GM12878 (cell line): ENCODE measurements at regions not wholly inside any gene's neighbourhood (a gene's known extent, or its start where the extent isn't known, plus 50 kb on each side); places are given as distances from the start of the nearest gene placed in this dataset.

ENCODE experiments used
- ATAC-seq: fragments of 200-7000 bp; cut with Tn5 transposase; 3 replicates; pipeline ENCODE4 v1.9.1; 2020; ENCODE audit warnings: mild to moderate bottlenecking, moderate library complexity
- BruUV-seq: library from RNA; stranded (reverse); fragments of 400-500 nt; replicated peaks from 2 replicates; lab custom pipeline; 2021; lab: Mats Ljungman, UMichigan
- CTCF ChIA-PET: fragments of 300-600 bp; sonication (Branson Sonifier 250); formaldehyde crosslinking; extraction: SDS; loops from one replicate; lab custom pipeline; 2021; ENCODE audit warnings: inconsistent platforms; lab: Yijun Ruan, JAX
- POLR2A ChIA-PET: fragments of 350-600 bp; formaldehyde crosslinking; extraction: SDS; loops from one replicate; lab custom pipeline; 2021; ENCODE audit warnings: inconsistent platforms; lab: Charles Lee
- RAD21 ChIA-PET: fragments of 300-600 bp; sonication (Branson Sonifier 250); formaldehyde crosslinking; loops from one replicate; lab custom pipeline; 2023; ENCODE audit warnings: antibody characterized with exemption; ENCODE audit not compliant: unreplicated experiment; lab: Charles Lee
- SMC1A ChIA-PET: fragments of 300-600 bp; sonication (Branson Sonifier 250); formaldehyde crosslinking; loops from one replicate; lab custom pipeline; 2023; ENCODE audit not compliant: unreplicated experiment, uncharacterized antibody; lab: Charles Lee
- DNase-seq: peaks from one replicate; pipeline ENCODE4 v3.0.0-alpha.2; 2011; ENCODE audit warnings: low read depth, low spot score
- FAIRE-seq: peaks from 3 replicates; lab custom pipeline; 2011; peaks lifted over from hg19 to GRCh38; lab: Jason Lieb, UNC
- H2AFZ ChIP-seq: 2 replicates; pipeline ENCODE4 v1.6.0; 2011; ENCODE audit warnings: low read depth, low read length, control low read depth; ENCODE audit not compliant: control insufficient read depth
- H3K27ac ChIP-seq: 2 replicates; pipeline ENCODE4 v1.5.1; 2011; ENCODE audit warnings: control low read depth; ENCODE audit not compliant: control insufficient read depth, insufficient read depth
- H3K27me3 ChIP-seq, 2 experiments: replicated peaks in 1 of 2; 2 replicates each; pipeline versions ENCODE4 v1.6.0 to v1.6.1; 2011; ENCODE audit warnings: low read length in 1 of 2; ENCODE audit not compliant: control insufficient read depth in 2 of 2, insufficient read depth in 2 of 2
- H3K36me3 ChIP-seq, 2 experiments: 2 replicates each; pipeline ENCODE4 v1.5.1; 2011; ENCODE audit warnings: low read length in 1 of 2; ENCODE audit not compliant: control insufficient read depth in 2 of 2, insufficient read depth in 2 of 2
- H3K4me1 ChIP-seq: 2 replicates; pipeline ENCODE4 v1.6.1; 2011; ENCODE audit warnings: mild to moderate bottlenecking, low read length, moderate library complexity, mixed read lengths; ENCODE audit not compliant: control insufficient read depth, insufficient read depth
- H3K4me2 ChIP-seq: 2 replicates; pipeline ENCODE4 v1.6.0; 2011; ENCODE audit warnings: control low read depth; ENCODE audit not compliant: control insufficient read depth, insufficient read depth
- H3K4me3 ChIP-seq: fragments of 200-600 bp; sonication (generic); 2 replicates; pipeline ENCODE4 v1.5.1; 2016
- H3K79me2 ChIP-seq: 2 replicates; pipeline ENCODE4 v1.6.0; 2011; ENCODE audit warnings: low read length; ENCODE audit not compliant: control insufficient read depth, insufficient read depth
- H3K9ac ChIP-seq: 2 replicates; pipeline ENCODE4 v1.8.0; 2011; ENCODE audit warnings: low read length, control low read depth, mixed read lengths; ENCODE audit not compliant: control insufficient read depth, insufficient read depth
- H3K9me3 ChIP-seq: replicated peaks from 3 replicates; pipeline ENCODE4 v1.5.1; 2011; ENCODE audit warnings: mild to moderate bottlenecking, low read length; ENCODE audit not compliant: control insufficient read depth, insufficient read depth
- H4K20me1 ChIP-seq: 2 replicates; pipeline ENCODE4 v1.6.0; 2011; ENCODE audit not compliant: control insufficient read depth, insufficient read depth
- ATF2 ChIP-seq: IDR thresholded peaks from 2 replicates; pipeline ENCODE4 v1.6.1; 2012; ENCODE audit warnings: low read length, inconsistent platforms
- ATF3 ChIP-seq: IDR thresholded peaks from 2 replicates; pipeline ENCODE4 v1.6.1; 2011; ENCODE audit warnings: low read depth, mild to moderate bottlenecking, low read length, moderate library complexity, borderline replicate concordance; ENCODE audit errors: extremely low read depth
- CBX3 ChIP-seq: fragments of 200-600 bp; sonication (generic); IDR thresholded peaks from 2 replicates; pipeline ENCODE4 v1.6.1; 2016; ENCODE audit warnings: low read depth, borderline replicate concordance
- CBX5 ChIP-seq: sonication (generic); IDR thresholded peaks from 2 replicates; pipeline ENCODE4 v1.6.1; 2016; ENCODE audit warnings: low read depth, moderate library complexity, mild to moderate bottlenecking, inconsistent platforms
- IRF5 ChIP-seq: fragments of 450-650 bp; IDR thresholded peaks from 2 replicates; pipeline ENCODE4 v1.6.1; 2017; ENCODE audit warnings: borderline replicate concordance
- MAX ChIP-seq: IDR thresholded peaks from 2 replicates; pipeline ENCODE4 v1.6.1; 2012; ENCODE audit warnings: low read depth, low read length, improper control_type of control experiment
- NFYA ChIP-seq: IDR thresholded peaks from 2 replicates; pipeline ENCODE4 v1.6.1; 2011; ENCODE audit warnings: low read depth, mild to moderate bottlenecking, low read length, improper control_type of control experiment, borderline replicate concordance
- NFYB ChIP-seq: IDR thresholded peaks from 2 replicates; pipeline ENCODE4 v1.6.1; 2011; ENCODE audit warnings: low read depth, mild to moderate bottlenecking, low read length, improper control_type of control experiment, moderate library complexity; ENCODE audit not compliant: insufficient read depth
- PBX3 ChIP-seq: IDR thresholded peaks from 2 replicates; pipeline ENCODE4 v1.6.1; 2011; ENCODE audit warnings: mild to moderate bottlenecking, low read depth, low read length, moderate library complexity; ENCODE audit not compliant: insufficient replicate concordance
- PRDM15 ChIP-seq: fragments of 450-650 bp; formaldehyde crosslinking; IDR thresholded peaks from 2 replicates; pipeline ENCODE4 v1.4.0; 2020; ENCODE audit warnings: mild to moderate bottlenecking, moderate library complexity
- ZNF687 ChIP-seq: fragments of 450-650 bp; IDR thresholded peaks from 2 replicates; pipeline ENCODE4 v1.6.1; 2017; ENCODE audit warnings: mild to moderate bottlenecking, moderate library complexity
- WGBS: methylation state at CpG from one replicate; pipeline ENCODE4 v1.1.6; 2016; ENCODE audit warnings: low lambda C conversion rate; ENCODE audit not compliant: insufficient replicate concordance, insufficient coverage; ENCODE audit errors: missing lambda C conversion rate; 5-methylcytosine and 5-hydroxymethylcytosine counted together
- in situ Hi-C: fragments of 300-500 bp; cut with MboI; formaldehyde crosslinking; loops from 9 replicates; pipeline ENCODE4 v1.14.3; 2018; ENCODE audit warnings: mixed read lengths
- intact Hi-C: fragments of 100-400 bp; cut with micrococcal nuclease; formaldehyde crosslinking; loops from one replicate; pipeline ENCODE4 v1.14.2; 2022; ENCODE audit not compliant: unreplicated experiment

GRCh38 chr1:188423073-188423472 lies 1594.3 kb downstream of the PLA2G4A start:
- no TSS peak for BruUV-seq
- H3K9me3 ChIP-seq = no peaks in the 10 kb centered on the region
- H3K4me1 ChIP-seq = no peaks in the 10 kb centered on the region
- TF ChIP-seq CBX3 (no peak), CBX5 (no peak), NFYA (no peak), IRF5 (no peak), PRDM15 (CRISPR knock-in tag) (no peak), PBX3 (no peak), ATF3 (no peak), ATF2 (no peak), MAX (no peak), ZNF687 (no peak), NFYB (no peak)

More at GRCh38 chr1:188423073-188423472, 1594.3 kb downstream of the PLA2G4A start:
- Histone ChIP-seq H3K4me2 (no peak overlapping the region), H3K4me3 (no peak overlapping the region), H4K20me1 (no peaks in the 10 kb centered on the region), H3K79me2 (no peaks in the 10 kb centered on the region), H3K27ac (no peak overlapping the region), H2AFZ (no peak overlapping the region), H3K9ac (no peak overlapping the region), H3K36me3 (no peaks in the 10 kb centered on the region), H3K27me3 (no peaks in the 10 kb centered on the region)
- POLR2A ChIA-PET = no interaction called here
- WGBS = 0% methylated on average over 1 of the region's 1 CpG
- intact Hi-C loops (no loop called here), in situ Hi-C loops (no loop called here)
- ATAC-seq = no peak
- SMC1A ChIA-PET = no interaction called here
- CTCF ChIA-PET = no interaction called here
- FAIRE-seq = no peak
- RAD21 ChIA-PET = no interaction called here
- DNase-seq = no peak
